ENCODE measurements at regions not wholly inside any gene's neighbourhood (a gene's known extent, or its start where the extent isn't known, plus 50 kb on each side); places are given as distances from the start of the nearest gene placed in this dataset.

DNA sequence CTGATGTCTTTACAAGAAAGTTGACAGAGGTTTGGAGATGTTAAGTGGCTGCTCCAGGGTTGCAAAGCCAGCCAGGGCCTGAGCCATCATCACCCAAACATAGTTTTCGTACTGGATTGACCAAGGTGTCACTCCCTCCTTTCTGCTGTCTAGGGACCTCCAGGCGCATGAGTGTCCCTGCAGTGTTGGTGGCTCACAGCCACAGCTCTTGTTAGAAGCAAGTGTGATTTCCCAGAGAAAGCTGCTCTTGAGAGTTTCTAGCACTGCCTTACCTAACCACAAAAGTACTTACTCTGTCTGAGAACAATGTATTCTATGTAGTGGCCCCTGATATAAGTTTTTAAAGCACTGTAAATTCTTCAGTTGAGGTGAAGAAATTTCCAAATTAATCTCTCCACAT, 144.1 kb downstream of the SOX2 start:
- DNase-seq (ENCODE audit: low read depth in 4 of 4, low spot score in 3 of 4) = no peak

DNA sequence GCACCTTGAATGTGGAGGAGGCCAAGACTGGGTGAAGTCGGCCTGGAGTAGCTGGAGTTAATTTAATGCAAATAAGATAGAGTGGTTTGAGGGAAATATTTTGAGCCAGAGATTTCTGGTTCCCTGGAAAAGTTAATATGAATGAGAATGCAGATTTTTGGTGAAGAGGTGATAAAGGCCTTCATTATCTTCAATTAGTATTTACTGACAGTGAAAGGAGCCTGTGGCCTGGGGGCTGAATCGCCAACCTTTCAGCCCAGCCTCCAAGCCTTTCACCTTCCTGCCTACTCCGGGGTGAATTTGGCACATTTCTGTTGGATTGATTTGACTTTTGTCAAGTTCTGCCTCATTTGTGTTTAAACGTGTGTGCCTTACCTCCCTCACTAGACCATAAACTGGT, 147.8 kb downstream of the SOX2 start:
- DNase-seq (ENCODE audit: low read depth in 4 of 4, low spot score in 3 of 4) = no peak

DNA sequence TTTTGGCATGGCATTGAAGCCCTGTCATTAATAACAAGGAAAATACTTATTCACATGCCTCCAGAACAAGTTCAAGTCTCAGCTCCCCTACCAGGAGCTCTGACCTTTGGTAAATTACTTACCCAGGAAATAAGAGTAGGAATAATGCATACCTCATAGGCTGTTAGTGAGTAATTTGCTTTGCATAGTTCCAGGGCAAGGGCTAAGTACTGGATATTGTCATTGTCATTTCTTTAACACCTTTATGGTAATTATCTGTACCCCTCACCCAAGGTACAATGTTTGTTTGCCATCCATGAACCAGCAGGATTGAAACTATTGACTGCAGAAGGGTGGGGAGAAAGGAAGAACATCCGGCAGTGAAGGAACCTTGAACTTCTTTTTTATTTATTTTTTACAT, 148.5 kb downstream of the SOX2 start:
- no peak for DNase-seq (ENCODE audit: low read depth in 4 of 4, low spot score in 3 of 4)

DNA sequence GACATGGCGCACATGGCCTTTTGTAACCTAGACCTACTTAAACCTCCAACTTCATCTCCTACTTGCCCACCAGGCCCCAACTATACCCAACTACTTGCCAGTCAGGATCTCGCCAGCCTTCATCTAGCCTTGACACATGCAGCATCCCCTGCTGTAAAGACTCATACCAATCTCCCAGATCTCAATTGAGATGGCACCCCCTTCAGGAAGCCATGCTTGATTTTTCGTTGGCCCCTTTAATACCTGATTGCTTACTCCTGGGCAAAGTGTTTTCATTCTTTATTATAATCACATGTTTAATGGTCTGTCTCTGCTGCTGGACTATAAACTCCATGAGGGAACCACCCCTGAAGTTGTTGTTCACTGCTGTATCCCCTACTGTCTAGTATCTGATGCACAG, 150.8 kb downstream of the SOX2 start:
- DNase-seq (ENCODE audit: low read depth in 4 of 4, low spot score in 3 of 4) = no peak

DNA sequence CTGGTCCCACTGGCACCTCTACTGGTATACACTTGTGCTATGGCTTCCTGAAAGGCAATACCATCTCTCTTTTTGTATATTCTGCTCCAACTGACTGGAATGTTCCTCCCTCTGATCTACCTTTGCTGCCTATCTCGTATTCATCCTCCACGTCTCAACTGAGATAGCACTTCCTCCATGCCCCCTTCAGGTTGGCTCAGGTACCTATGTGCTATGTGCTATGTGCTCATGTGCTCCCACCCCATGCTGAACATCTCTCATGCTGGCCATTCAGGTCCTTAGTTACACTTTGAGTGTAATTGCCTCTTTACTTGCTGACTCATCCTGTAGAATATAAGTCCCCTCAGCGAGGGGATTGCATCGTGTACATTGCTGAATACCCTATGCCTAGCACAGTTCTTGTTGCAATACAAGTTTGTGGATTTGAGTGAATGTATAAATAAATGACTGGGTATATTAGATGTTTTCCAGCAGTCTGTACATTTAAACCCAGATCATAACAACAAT, 156.9 kb downstream of the SOX2 start:
- DNase-seq (ENCODE audit: low read depth in 4 of 4, low spot score in 3 of 4) = no peak

DNA sequence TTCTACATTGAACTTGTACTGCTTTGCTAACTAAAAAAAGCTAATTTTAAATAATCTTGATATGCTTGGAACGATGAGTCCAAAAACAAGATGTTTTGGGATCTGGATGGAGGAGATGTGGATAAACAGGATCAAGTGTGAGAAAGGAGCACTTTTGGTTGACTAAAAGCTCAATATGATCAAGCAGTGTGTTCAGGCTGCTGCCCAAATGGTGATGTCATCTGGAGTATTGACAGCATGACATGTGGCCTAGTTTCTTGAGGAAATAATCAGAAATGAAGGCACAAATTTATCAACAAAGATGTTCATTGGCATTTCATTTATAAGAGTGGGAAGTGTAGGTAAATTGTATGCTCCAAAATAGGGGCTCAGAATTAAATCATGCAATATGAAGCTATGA, 161.2 kb downstream of the SOX2 start:
- no peak for DNase-seq (ENCODE audit: low read depth in 4 of 4, low spot score in 3 of 4)

DNA sequence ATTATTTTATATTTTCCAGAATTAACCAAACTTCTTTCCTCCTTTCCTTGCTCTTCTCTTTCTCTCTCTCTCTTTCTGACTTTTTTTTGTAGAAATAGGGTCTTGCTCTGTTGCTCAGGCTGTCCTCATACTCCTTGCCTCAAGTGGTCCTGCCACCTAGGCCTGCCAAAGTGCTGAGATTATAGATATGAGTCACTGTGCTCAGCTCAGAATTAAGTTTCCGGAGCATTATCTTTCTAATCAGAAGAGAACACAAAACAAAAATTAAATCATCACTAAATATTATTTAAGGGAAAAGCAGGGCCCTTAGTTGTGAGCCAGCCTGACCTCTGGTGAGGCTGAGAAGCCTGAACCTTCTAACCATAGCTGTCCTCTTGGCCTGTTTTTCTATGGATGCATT, 168.2 kb downstream of the SOX2 start:
- no peak for DNase-seq (ENCODE audit: low read depth in 4 of 4, low spot score in 3 of 4)

DNA sequence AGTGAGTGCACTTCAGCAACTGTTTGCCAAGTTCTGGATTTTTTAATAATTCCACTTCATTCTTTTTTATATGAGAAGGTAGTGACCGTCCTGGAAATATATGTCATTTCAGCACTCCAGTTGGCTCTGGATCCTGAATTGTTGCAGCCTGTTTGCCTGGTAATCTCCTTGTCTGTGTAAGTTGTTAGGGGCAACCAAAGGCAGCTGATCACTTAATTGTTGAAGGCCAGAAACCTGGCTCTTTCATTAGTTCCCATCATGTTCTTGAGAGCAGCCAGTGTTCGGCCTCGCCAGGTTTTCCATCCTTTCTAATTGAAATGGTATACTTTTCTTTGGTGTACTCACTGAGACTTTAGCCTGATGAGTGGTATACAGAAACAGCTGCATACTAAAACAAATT, 168.6 kb downstream of the SOX2 start:
- no peak for DNase-seq (ENCODE audit: low read depth in 4 of 4, low spot score in 3 of 4)

DNA sequence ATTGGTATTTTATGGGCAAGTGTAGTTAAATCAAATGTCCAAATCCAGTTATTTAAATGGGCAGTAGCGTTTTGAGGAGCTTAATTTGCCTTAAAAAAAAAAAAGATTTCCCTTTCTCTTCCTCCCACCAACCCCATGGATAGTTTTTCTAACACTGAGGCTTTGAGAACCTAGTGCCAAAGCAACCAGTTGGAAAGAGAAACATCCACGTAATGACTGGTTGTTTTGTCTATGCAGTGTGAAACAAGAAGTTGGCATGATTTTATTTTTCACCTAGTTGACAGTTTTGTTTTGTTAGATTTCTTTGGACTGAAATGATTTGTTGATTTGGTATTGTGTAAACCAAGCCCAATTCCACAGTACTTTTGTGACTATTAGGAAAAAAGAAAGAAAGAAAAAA, 170.0 kb downstream of the SOX2 start:
- no peak for DNase-seq (ENCODE audit: low read depth in 4 of 4, low spot score in 3 of 4)

DNA sequence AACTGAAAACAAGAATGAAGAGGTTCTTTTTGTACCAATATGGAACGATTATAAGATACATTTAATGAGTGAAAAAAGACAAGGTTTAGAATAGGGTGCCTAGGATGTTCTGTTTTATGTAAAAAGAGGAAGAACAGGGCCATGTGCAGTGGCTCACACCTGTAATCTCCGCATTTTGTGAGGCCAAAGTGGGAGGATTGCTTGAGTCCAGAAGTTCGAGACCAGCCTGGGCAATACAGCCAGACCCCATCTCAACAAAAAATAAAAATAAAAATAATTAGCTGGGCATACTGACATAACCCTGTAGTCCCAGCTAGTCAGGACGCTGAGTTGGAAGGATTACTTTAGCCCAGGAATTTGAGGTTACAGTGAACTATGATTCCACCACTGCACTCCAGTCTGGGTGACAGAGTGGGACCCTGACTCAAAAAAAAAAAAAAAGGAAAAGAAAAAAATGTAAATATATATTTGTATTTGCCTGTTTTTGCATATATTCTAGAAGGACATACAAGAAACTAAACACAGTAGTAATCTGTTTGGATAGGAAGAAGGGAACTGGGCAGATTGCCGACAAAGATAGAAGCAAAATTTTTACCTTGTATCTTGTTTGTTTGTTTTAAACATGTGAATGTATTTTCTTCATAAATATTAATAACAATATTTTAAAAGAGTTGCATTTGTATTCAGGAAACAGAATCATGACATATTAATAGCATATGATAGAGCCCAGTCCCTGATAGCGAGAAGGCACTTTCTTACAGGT, 174.3 kb downstream of the SOX2 start:
- DNase-seq (ENCODE audit: low read depth in 4 of 4, low spot score in 3 of 4) = no peak

DNA sequence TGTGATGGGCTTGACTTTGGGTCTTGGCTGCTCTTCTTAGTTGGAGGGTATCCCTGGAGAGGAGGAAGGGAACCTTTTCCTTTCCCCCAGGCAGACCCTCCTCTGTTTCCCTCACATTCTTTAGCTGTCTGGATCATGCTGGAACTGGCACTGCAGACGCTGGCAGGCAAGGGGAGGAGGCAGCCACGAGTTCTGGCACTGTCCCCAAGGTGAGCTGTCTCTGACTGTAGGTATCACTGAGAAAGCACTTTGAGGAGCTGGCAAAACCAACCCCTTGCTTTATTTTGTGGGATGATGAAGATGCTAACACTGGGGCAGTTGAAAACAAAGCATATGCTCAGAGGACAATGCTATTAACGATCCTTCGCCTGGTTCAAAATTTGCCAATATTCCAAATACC, 175.0 kb downstream of the SOX2 start:
- no peak for DNase-seq (ENCODE audit: low read depth in 4 of 4, low spot score in 3 of 4)

DNA sequence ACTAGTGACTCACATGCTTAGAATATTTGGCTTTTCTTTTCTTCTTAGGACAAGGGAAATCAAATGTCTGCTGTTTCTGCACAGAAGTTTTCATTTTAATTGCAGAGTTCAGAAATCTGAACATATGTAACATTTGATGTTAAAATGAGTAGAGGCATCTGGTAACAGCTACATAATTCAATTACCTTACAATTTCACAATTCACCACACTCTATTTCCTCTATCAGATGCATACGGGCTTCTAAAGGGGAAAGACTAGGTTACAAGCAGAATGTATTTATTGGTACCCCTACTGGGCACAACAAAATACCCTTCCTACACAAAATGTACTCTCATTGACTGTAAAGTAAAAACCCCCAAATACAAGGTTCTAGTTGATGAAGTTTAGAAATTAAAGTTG, 176.0 kb downstream of the SOX2 start:
- DNase-seq (ENCODE audit: low read depth in 4 of 4, low spot score in 3 of 4) = no peak

DNA sequence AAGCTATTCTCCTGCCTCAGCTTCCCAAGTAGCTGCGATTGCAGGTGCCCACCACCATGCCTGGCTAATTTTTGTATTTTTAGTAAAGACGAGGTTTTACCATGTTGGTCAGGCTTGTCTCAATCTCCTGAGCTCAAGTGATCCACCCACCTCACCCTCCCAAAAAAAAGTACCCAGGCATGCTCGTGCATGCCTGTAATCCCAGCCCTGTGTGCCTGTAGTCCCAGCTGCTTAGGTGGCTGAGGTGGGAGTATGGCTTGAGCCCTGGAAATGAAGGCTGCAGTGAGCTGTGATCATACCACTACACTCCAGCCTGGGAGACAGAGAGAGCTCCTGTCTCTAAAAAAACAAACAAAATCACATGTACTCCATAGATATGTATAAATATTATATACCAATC, 176.5 kb downstream of the SOX2 start:
- no peak for DNase-seq (ENCODE audit: low read depth in 4 of 4, low spot score in 3 of 4)

DNA sequence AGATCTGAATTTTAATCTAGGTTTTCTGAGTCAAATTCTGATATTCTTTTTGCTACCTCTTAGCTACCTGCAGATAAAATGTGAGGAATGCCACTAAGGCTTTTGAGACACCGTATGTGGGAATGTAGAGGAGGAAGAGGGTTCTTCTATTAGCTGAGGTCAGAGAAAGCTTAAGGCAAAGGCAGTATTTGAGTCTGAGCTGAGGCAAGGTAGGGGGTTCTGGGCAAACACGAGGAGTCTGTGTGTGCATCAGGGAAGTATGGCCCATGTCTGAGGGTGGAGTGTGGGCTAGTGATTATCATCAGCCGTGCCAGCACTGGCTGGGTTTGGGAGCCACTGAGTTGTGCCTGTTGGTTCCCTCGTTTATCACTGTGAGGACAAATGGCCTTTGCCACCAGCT, 181.1 kb downstream of the SOX2 start:
- DNase-seq (ENCODE audit: low read depth in 4 of 4, low spot score in 3 of 4) = no peak

DNA sequence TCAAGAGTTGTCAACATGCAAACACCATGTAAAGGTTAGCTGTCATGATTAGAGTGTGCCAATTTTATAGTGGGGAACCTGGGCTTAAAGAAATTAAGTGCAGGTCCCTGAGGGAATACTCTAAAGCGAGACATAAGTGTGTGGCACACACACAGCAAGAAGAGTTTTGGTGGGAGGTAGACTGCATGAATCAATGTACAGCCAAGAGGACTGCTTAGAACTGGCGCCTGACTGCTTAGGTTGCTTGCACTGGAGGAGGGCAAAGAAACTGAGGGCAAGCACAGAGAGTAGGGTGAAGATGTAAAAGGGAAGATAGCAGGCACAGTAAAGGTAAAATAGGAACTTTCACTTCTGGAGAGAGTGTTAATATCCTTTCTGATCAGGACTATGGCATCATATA, 184.9 kb downstream of the SOX2 start:
- no peak for DNase-seq (ENCODE audit: low read depth in 4 of 4, low spot score in 3 of 4)

DNA sequence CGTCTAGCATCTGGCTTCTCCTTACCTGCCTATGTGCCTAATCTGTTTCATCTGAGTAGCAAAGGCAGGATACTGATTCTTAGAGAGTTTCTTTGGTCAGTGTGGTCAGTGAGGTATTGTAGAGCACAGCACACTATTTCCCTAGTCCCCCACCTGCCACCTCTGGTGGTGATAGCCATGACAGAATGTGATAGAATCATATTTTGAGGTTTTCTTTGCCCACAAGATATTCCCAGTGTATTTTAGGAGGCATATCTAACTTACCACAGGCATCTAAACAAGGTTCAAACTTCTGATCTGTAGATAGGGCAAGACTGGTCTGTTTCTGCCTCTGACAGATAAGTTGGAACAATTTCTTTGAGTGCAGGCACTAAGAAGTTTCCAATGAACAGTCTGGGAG, 188.0 kb downstream of the SOX2 start:
- DNase-seq (ENCODE audit: low read depth in 4 of 4, low spot score in 3 of 4) = no peak

DNA sequence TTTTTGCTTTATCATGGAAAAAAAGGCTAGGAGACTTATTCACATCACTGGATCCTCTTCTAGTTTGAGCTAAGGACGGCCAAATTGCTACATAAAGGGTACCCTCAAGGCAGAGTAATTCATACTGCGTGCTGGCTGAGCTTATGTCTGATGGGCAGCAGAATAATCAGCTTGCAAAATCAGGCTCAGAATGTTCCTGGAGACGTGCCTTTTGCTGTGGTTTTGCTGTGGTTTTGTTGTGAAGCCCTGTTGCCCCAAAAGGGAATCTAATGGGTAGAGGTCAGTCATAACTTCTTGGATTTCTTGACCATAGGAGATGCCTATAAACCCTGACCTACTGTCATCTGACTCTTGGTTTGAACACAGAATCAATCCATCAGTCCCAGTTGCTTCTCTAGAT, 189.9 kb downstream of the SOX2 start:
- DNase-seq (ENCODE audit: low read depth in 4 of 4, low spot score in 3 of 4) = no peak

DNA sequence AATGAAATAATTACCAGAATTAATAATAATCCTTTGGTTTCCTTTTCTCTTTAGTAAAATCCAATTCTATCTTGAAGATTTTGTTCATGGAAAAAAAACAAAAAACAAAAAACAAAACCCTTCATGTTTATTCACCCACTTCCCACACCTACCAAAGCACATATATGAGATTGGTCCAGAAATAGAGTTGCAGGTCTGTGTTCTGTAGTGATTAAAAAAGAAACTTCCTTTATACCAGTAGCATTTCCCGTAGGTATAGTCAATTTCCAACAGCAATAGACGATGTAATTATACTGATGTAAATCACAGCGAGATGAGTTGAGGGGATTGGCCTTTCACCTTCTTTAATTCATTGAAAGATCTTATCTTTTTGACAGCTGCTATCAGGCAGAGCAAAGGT, 194.6 kb downstream of the SOX2 start:
- DNase-seq (ENCODE audit: low read depth in 4 of 4, low spot score in 3 of 4) = no peak

DNA sequence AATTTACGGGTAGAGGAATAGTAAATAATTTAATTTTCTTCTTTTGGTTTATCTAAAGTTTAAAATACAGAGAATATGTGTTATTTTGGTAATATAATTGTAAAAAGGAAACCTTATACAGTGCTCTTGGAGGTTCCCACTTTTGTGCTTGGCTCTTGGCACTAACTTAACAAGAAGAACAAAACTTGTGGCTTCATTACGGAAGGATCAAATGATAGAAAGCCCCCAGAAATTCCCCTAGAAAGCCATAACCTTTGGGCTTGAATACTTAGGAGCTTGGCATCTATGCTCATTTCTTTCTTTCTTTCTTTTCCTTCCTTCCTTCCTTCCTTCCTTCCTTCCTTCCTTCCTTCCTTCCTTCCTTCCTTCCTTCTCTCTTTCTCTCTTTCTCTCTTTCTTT, 197.5 kb downstream of the SOX2 start:
- DNase-seq (ENCODE audit: low read depth in 4 of 4, low spot score in 3 of 4) = no peak

DNA sequence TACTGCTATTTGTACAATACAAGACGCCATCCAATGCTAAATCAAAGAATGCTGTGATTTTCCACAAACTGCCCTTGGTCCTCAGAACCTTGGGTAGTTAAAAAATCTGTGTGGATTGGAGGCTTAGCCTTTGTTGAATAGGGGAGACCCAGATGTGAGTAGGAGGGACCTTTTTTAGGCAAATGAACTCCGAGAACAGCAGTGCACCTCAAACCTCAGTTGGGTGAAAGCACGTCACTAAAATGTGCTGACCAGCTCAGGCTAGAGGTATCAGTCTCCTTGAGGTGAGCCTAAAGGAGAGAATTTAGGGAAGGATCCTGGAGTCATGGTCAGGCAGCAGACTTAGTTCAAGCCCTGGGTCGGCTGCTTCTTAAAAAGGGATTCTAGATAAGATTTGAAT, 200.7 kb downstream of the SOX2 start:
- DNase-seq (ENCODE audit: low read depth in 4 of 4, low spot score in 3 of 4) = no peak

DNA sequence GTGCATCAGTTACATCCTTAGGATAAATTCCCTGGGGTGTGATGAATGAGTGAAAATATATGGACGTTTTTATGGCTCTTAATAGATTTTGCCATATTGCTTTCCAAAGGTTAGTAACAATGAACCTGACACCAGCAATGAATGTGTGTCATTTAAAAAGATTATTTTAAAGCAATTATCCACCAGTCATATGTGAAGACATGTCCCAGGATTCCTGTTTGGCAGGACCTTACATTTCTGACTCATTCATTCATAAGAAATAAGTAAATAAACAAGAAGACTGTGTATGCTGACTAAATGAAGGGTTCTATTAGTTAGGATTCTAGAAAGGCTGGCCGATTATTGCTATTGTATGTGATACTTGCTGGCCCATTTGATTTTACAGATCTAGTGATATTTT, 201.5 kb downstream of the SOX2 start:
- no peak for DNase-seq (ENCODE audit: low read depth in 4 of 4, low spot score in 3 of 4)

DNA sequence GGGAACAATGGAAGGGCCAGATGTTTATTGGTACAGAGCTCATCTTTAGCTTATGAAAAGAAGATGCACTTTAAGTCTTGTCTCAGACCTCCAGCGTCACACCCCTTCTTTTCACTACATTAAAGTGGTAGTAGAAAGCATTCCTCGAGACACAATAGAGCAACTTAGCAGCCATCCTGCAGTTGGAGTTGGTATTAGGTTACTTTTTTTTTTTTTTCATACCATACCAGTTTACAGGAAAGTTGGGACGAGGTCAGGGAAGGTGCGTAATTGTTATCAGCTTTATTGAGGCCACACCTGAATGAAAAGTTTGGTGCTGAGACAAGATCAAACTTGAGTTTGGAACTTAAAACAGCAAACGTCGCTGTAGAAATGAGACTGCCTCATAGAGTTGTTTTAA, 203.8 kb downstream of the SOX2 start:
- no peak for DNase-seq (ENCODE audit: low read depth in 4 of 4, low spot score in 3 of 4)

DNA sequence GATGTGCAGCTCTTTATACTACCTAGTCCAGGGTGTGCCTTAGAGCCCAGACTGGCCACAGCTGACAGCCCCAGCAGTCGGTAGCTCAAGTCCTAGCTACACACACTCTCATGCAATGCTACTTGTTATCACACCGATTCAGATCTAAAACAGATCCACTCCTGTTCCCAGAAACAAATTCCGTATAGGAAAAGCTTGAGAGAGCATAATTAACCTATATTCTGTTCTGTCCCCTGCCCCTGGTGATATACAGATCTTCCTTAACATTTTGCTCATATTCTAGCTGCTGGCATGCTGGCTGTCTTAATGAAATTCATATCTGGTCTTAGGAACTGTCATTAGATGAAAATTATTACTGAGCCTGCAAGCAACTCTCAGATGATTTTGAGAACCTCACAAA, 204.3 kb downstream of the SOX2 start:
- DNase-seq (ENCODE audit: low read depth in 4 of 4, low spot score in 3 of 4) = no peak

All from right renal pelvis (tissue), 4 donors.